ENCODE measurements at regions not wholly inside any gene's neighbourhood (a gene's known extent, or its start where the extent isn't known, plus 50 kb on each side); places are given as distances from the start of the nearest gene placed in this dataset.

- H3K9ac ChIP-seq (ENCODE audit: low read length): no peak overlapping the region
- H3K4ac ChIP-seq (ENCODE audit: low read depth, low read length): no peak overlapping the region
- DNase-seq: no peak
- H2BK120ac ChIP-seq (ENCODE audit: insufficient read depth, low read length, poor library complexity): no peak overlapping the region
- WGBS (ENCODE audit: extremely low coverage, insufficient coverage, insufficient read length): no CpG with 5 or more reads among the region's 8 CpGs
- no peaks in the 10 kb centered on the region for H3K4me1 ChIP-seq (ENCODE audit: control insufficient read depth in 1 of 2, insufficient read depth in 2 of 2, low read length in 2 of 2)
- no peak overlapping the region for H3K4me2 ChIP-seq (ENCODE audit: low read length)
- H4K91ac ChIP-seq (ENCODE audit: low read depth, low read length): no peak overlapping the region
- no peaks in the 10 kb centered on the region for H3K9me3 ChIP-seq (ENCODE audit: insufficient read depth, low read depth, low read length)
- H2AFZ ChIP-seq (ENCODE audit: insufficient read depth, low read length, poor library complexity): no peak overlapping the region
- H3K14ac ChIP-seq (ENCODE audit: low read length): no peak overlapping the region
- no peak overlapping the region for H3K27ac ChIP-seq (ENCODE audit: low read depth, low read length)
- no peak overlapping the region for H2BK12ac ChIP-seq (ENCODE audit: low read length)
- H3K18ac ChIP-seq (ENCODE audit: low read length): no peak overlapping the region
- H4K12ac ChIP-seq (ENCODE audit: low read depth, low read length): no peak overlapping the region
- no peak overlapping the region for H2BK5ac ChIP-seq (ENCODE audit: low read depth, low read length, poor library complexity)
- no peak overlapping the region for H4K8ac ChIP-seq (ENCODE audit: low read depth, low read length)
- no peaks in the 10 kb centered on the region for H3K36me3 ChIP-seq (ENCODE audit: control insufficient read depth in 1 of 2, insufficient read depth in 2 of 2, low read length in 2 of 2)
- H3K79me2 ChIP-seq (ENCODE audit: control insufficient read depth, insufficient read depth, low read length, poor library complexity): no peaks in the 10 kb centered on the region
- no peak overlapping the region for H3K23ac ChIP-seq (ENCODE audit: low read length)
- H3K4me3 ChIP-seq (ENCODE audit: low read depth, low read length): no peak overlapping the region
- H3K79me1 ChIP-seq (ENCODE audit: low read length): no peaks in the 10 kb centered on the region
- H3K27me3 ChIP-seq (ENCODE audit: insufficient read depth, low read length): no peaks in the 10 kb centered on the region
- H2AK5ac ChIP-seq (ENCODE audit: low read length): no peak overlapping the region
These were observed 111.5 kb upstream of the MEIS1 start for GRCh38 chr2:66323406-66323805.

- Histone ChIP-seq H3K27ac (ENCODE audit: low read depth, low read length) (no peak overlapping the region), H3K4me3 (ENCODE audit: low read depth, low read length) (no peak overlapping the region), H3K23ac (ENCODE audit: low read length) (no peak overlapping the region), H3K4me1 (ENCODE audit: control insufficient read depth in 1 of 2, insufficient read depth in 2 of 2, low read length in 2 of 2) (no peaks in the 10 kb centered on the region), H2BK120ac (ENCODE audit: insufficient read depth, low read length, poor library complexity) (no peak overlapping the region), H4K91ac (ENCODE audit: low read depth, low read length) (no peak overlapping the region), H4K8ac (ENCODE audit: low read depth, low read length) (no peak overlapping the region), H3K79me1 (ENCODE audit: low read length) (no peaks in the 10 kb centered on the region), H3K79me2 (ENCODE audit: control insufficient read depth, insufficient read depth, low read length, poor library complexity) (no peaks in the 10 kb centered on the region), H3K18ac (ENCODE audit: low read length) (no peak overlapping the region), H3K4me2 (ENCODE audit: low read length) (no peak overlapping the region), H2AK5ac (ENCODE audit: low read length) (no peak overlapping the region), H2BK12ac (ENCODE audit: low read length) (no peak overlapping the region), H3K9me3 (ENCODE audit: insufficient read depth, low read depth, low read length) (no peaks in the 10 kb centered on the region), H3K27me3 (ENCODE audit: insufficient read depth, low read length) (no peaks in the 10 kb centered on the region), H2BK5ac (ENCODE audit: low read depth, low read length, poor library complexity) (no peak overlapping the region), H4K12ac (ENCODE audit: low read depth, low read length) (no peak overlapping the region), H3K14ac (ENCODE audit: low read length) (no peak overlapping the region), H3K4ac (ENCODE audit: low read depth, low read length) (no peak overlapping the region), H3K9ac (ENCODE audit: low read length) (no peak overlapping the region), H2AFZ (ENCODE audit: insufficient read depth, low read length, poor library complexity) (no peak overlapping the region), H3K36me3 (ENCODE audit: control insufficient read depth in 1 of 2, insufficient read depth in 2 of 2, low read length in 2 of 2) (no peaks in the 10 kb centered on the region)
- no CpG with 5 or more reads among the region's 9 CpGs for WGBS (ENCODE audit: extremely low coverage, insufficient coverage, insufficient read length)
- no peak for DNase-seq
These were observed 112.2 kb upstream of the MEIS1 start for GRCh38 chr2:66322506-66323260.

- Histone ChIP-seq H4K8ac (ENCODE audit: low read depth, low read length) (no peak overlapping the region), H3K36me3 (ENCODE audit: control insufficient read depth in 1 of 2, insufficient read depth in 2 of 2, low read length in 2 of 2) (no peaks in the 10 kb centered on the region), H3K4me1 (ENCODE audit: control insufficient read depth in 1 of 2, insufficient read depth in 2 of 2, low read length in 2 of 2) (peaks cover 0 to 2% of the 10 kb centered on the region in 2 experiments), H4K91ac (ENCODE audit: low read depth, low read length) (no peak overlapping the region), H2AK5ac (ENCODE audit: low read length) (no peak overlapping the region), H3K27ac (ENCODE audit: low read depth, low read length) (no peak overlapping the region), H3K9me3 (ENCODE audit: insufficient read depth, low read depth, low read length) (peaks cover under 1% of the 10 kb centered on the region), H3K18ac (ENCODE audit: low read length) (no peak overlapping the region), H3K27me3 (ENCODE audit: insufficient read depth, low read length) (no peaks in the 10 kb centered on the region), H2AFZ (ENCODE audit: insufficient read depth, low read length, poor library complexity) (no peak overlapping the region), H3K79me2 (ENCODE audit: control insufficient read depth, insufficient read depth, low read length, poor library complexity) (no peaks in the 10 kb centered on the region), H3K14ac (ENCODE audit: low read length) (no peak overlapping the region), H2BK120ac (ENCODE audit: insufficient read depth, low read length, poor library complexity) (no peak overlapping the region), H2BK12ac (ENCODE audit: low read length) (no peak overlapping the region), H3K4me3 (ENCODE audit: low read depth, low read length) (no peak overlapping the region), H2BK5ac (ENCODE audit: low read depth, low read length, poor library complexity) (no peak overlapping the region), H3K79me1 (ENCODE audit: low read length) (no peaks in the 10 kb centered on the region), H3K9ac (ENCODE audit: low read length) (no peak overlapping the region), H3K4me2 (ENCODE audit: low read length) (no peak overlapping the region), H3K23ac (ENCODE audit: low read length) (no peak overlapping the region), H3K4ac (ENCODE audit: low read depth, low read length) (no peak overlapping the region), H4K12ac (ENCODE audit: low read depth, low read length) (no peak overlapping the region)
- DNase-seq: no peak
- no CpG with 5 or more reads among the region's 3 CpGs for WGBS (ENCODE audit: extremely low coverage, insufficient coverage, insufficient read length)
These were observed 116.8 kb upstream of the MEIS1 start for GRCh38 chr2:66318009-66318561.

GRCh38 chr2:66317268-66317890, 117.5 kb upstream of the MEIS1 start:
- H2AK5ac ChIP-seq (ENCODE audit: low read length): no peak overlapping the region
- no peak overlapping the region for H3K4me3 ChIP-seq (ENCODE audit: low read depth, low read length)
- H3K18ac ChIP-seq (ENCODE audit: low read length): no peak overlapping the region
- no peak overlapping the region for H2BK12ac ChIP-seq (ENCODE audit: low read length)
- H3K9ac ChIP-seq (ENCODE audit: low read length): peak overlapping the region; percentile 29
- H2BK5ac ChIP-seq (ENCODE audit: low read depth, low read length, poor library complexity): no peak overlapping the region
- H3K14ac ChIP-seq (ENCODE audit: low read length): no peak overlapping the region
- no peaks in the 10 kb centered on the region for H3K27me3 ChIP-seq (ENCODE audit: insufficient read depth, low read length)
- no peaks in the 10 kb centered on the region for H3K79me2 ChIP-seq (ENCODE audit: control insufficient read depth, insufficient read depth, low read length, poor library complexity)
- H3K4me1 ChIP-seq (ENCODE audit: control insufficient read depth in 1 of 2, insufficient read depth in 2 of 2, low read length in 2 of 2): peaks cover 0 to 2% of the 10 kb centered on the region in 2 experiments
- H4K91ac ChIP-seq (ENCODE audit: low read depth, low read length): no peak overlapping the region
- H3K27ac ChIP-seq (ENCODE audit: low read depth, low read length): no peak overlapping the region
- H3K23ac ChIP-seq (ENCODE audit: low read length): no peak overlapping the region
- no peak overlapping the region for H4K12ac ChIP-seq (ENCODE audit: low read depth, low read length)
- no peak overlapping the region for H4K8ac ChIP-seq (ENCODE audit: low read depth, low read length)
- no peak overlapping the region for H2AFZ ChIP-seq (ENCODE audit: insufficient read depth, low read length, poor library complexity)
- H3K4ac ChIP-seq (ENCODE audit: low read depth, low read length): no peak overlapping the region
- no peak for DNase-seq
- H3K4me2 ChIP-seq (ENCODE audit: low read length): no peak overlapping the region
- no peak overlapping the region for H2BK120ac ChIP-seq (ENCODE audit: insufficient read depth, low read length, poor library complexity)
- H3K9me3 ChIP-seq (ENCODE audit: insufficient read depth, low read depth, low read length): peaks cover 2% of the 10 kb centered on the region
- no peaks in the 10 kb centered on the region for H3K36me3 ChIP-seq (ENCODE audit: control insufficient read depth in 1 of 2, insufficient read depth in 2 of 2, low read length in 2 of 2)
- H3K79me1 ChIP-seq (ENCODE audit: low read length): no peaks in the 10 kb centered on the region
- no CpG with 5 or more reads among the region's 4 CpGs for WGBS (ENCODE audit: extremely low coverage, insufficient coverage, insufficient read length)
